ENCODE measurements at regions not wholly inside any gene's neighbourhood (a gene's known extent, or its start where the extent isn't known, plus 50 kb on each side); places are given as distances from the start of the nearest gene placed in this dataset.

- TF ChIP-seq MAX (IDR thresholded peaks at IDR 0.05; ENCODE audit: low read depth, low read length) (no peak), POLR2A (IDR thresholded peaks at IDR 0.05; ENCODE audit: extremely low read depth, insufficient read length) (no peak), MYC (IDR thresholded peaks at IDR 0.05; ENCODE audit: low read depth, low read length) (no peak)
- TF ChIP-seq, protein P1, sequence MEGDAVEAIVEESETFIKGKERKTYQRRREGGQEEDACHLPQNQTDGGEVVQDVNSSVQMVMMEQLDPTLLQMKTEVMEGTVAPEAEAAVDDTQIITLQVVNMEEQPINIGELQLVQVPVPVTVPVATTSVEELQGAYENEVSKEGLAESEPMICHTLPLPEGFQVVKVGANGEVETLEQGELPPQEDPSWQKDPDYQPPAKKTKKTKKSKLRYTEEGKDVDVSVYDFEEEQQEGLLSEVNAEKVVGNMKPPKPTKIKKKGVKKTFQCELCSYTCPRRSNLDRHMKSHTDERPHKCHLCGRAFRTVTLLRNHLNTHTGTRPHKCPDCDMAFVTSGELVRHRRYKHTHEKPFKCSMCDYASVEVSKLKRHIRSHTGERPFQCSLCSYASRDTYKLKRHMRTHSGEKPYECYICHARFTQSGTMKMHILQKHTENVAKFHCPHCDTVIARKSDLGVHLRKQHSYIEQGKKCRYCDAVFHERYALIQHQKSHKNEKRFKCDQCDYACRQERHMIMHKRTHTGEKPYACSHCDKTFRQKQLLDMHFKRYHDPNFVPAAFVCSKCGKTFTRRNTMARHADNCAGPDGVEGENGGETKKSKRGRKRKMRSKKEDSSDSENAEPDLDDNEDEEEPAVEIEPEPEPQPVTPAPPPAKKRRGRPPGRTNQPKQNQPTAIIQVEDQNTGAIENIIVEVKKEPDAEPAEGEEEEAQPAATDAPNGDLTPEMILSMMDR (IDR thresholded peaks at IDR 0.05; ENCODE audit: low read depth, low read length): no peak
- no peak for DNase-seq (ENCODE audit: low read depth)
Measured at GRCh38 chr3:193933451-193933850, 202.5 kb upstream of the HES1 start.

DNA sequence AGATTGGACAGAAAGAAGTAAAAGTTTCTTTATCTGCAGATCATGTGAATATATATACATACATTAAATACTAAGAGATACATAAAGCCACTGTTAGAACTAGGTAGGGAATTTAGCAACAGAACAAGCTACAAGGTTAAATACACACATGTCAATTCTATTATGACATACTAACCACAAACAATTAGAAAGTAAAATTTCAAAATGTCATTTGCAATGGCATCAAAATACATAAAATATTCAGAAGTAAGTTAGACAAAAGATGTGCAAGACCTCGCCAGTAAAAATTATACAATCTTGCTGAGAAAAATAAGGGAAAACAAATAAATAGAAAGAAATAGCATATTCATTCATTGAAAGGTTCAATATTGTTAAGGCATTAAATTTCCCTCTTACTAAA, 200.0 kb upstream of the HES1 start:
- TF ChIP-seq, protein P1 (IDR thresholded peaks at IDR 0.05; ENCODE audit: low read depth, low read length): no peak
- TF ChIP-seq MYC (IDR thresholded peaks at IDR 0.05; ENCODE audit: low read depth, low read length) (no peak), MAX (IDR thresholded peaks at IDR 0.05; ENCODE audit: low read depth, low read length) (no peak), POLR2A (IDR thresholded peaks at IDR 0.05; ENCODE audit: extremely low read depth, insufficient read length) (no peak)
- no peak for DNase-seq (ENCODE audit: low read depth)
- H3K4me3 ChIP-seq (ENCODE audit: low read depth, low read length): no peak overlapping the region

More at GRCh38 chr3:193933451-193933850, 202.5 kb upstream of the HES1 start:
- H3K4me3 ChIP-seq (ENCODE audit: low read depth, low read length): no peak overlapping the region

- no peak for DNase-seq (ENCODE audit: low read depth)
- H3K4me3 ChIP-seq (ENCODE audit: low read depth, low read length): no peak overlapping the region
- no peak for TF ChIP-seq POLR2A (IDR thresholded peaks at IDR 0.05; ENCODE audit: extremely low read depth, insufficient read length)
- TF ChIP-seq, protein P1 (IDR thresholded peaks at IDR 0.05; ENCODE audit: low read depth, low read length): no peak
- no peak for TF ChIP-seq MAX (IDR thresholded peaks at IDR 0.05; ENCODE audit: low read depth, low read length)
- no peak for TF ChIP-seq MYC (IDR thresholded peaks at IDR 0.05; ENCODE audit: low read depth, low read length)
Measured at GRCh38 chr3:193938613-193939012, 197.3 kb upstream of the HES1 start.

GRCh38 chr3:193939527-193939926, 196.4 kb upstream of the HES1 start:
- DNase-seq (ENCODE audit: low read depth): no peak
- no peak overlapping the region for H3K4me3 ChIP-seq (ENCODE audit: low read depth, low read length)
- no peak for TF ChIP-seq MYC (IDR thresholded peaks at IDR 0.05; ENCODE audit: low read depth, low read length)
- TF ChIP-seq MAX (IDR thresholded peaks at IDR 0.05; ENCODE audit: low read depth, low read length): no peak
- TF ChIP-seq, protein P1 (IDR thresholded peaks at IDR 0.05; ENCODE audit: low read depth, low read length): no peak
- TF ChIP-seq POLR2A (IDR thresholded peaks at IDR 0.05; ENCODE audit: extremely low read depth, insufficient read length): no peak

GRCh38 chr3:193940526-193940925, 195.4 kb upstream of the HES1 start:
- TF ChIP-seq MYC (IDR thresholded peaks at IDR 0.05; ENCODE audit: low read depth, low read length) (no peak), MAX (IDR thresholded peaks at IDR 0.05; ENCODE audit: low read depth, low read length) (no peak), POLR2A (IDR thresholded peaks at IDR 0.05; ENCODE audit: extremely low read depth, insufficient read length) (no peak)
- TF ChIP-seq, protein P1 (IDR thresholded peaks at IDR 0.05; ENCODE audit: low read depth, low read length): no peak
- H3K4me3 ChIP-seq (ENCODE audit: low read depth, low read length): no peak overlapping the region
- no peak for DNase-seq (ENCODE audit: low read depth)

- DNase-seq (ENCODE audit: low read depth): no peak
- H3K4me3 ChIP-seq (ENCODE audit: low read depth, low read length): no peak overlapping the region
Measured at GRCh38 chr3:193941486-193941885, 194.5 kb upstream of the HES1 start.

More at GRCh38 chr3:193941486-193941885, 194.5 kb upstream of the HES1 start:
- no peak for TF ChIP-seq POLR2A (IDR thresholded peaks at IDR 0.05; ENCODE audit: extremely low read depth, insufficient read length)
- no peak for TF ChIP-seq MAX (IDR thresholded peaks at IDR 0.05; ENCODE audit: low read depth, low read length)
